ENCODE measurements at regions not wholly inside any gene's neighbourhood (a gene's known extent, or its start where the extent isn't known, plus 50 kb on each side); places are given as distances from the start of the nearest gene placed in this dataset.
A peak's percentile ranks its signal among the peaks of the same experiment; 100 is the strongest.
"Not testable (repeated sequence)": the region's sequence is repeated elsewhere in the genome, so short reads cannot be mapped to it uniquely, and the experiment has no call there.

GRCh38 chr17:14750866-14751265, 450.0 kb downstream of the HS3ST3B1 start:
- intact Hi-C loops (cut with DNase I): no loop called here
- no peak for DNase-seq (ENCODE audit: low spot score)

DNA sequence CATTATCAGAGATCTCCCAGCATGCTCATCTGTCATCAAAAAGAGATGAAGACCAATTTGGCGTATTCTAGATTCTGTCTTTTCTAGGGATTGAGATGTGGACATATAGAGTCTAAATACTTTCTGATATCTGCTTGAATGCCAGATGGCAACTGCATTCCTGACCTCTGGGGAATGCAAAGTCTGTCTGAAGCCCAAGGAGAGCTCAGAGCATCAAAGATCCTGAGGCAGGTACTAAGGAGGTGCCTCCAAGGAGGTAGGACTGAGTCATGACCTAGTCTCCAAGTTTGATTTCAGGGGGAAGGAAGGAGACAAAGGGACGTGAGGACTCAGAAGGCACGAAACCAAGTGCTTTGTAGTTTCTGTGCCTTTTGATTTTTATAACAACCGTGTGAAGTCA, 448.4 kb downstream of the HS3ST3B1 start:
- DNase-seq (ENCODE audit: low spot score): no peak
- intact Hi-C loops (cut with DNase I): no loop called here

GRCh38 chr17:14748036-14748710, 447.3 kb downstream of the HS3ST3B1 start:
- no peak for DNase-seq (ENCODE audit: low spot score)
- intact Hi-C loops (cut with DNase I): no loop called here

DNA sequence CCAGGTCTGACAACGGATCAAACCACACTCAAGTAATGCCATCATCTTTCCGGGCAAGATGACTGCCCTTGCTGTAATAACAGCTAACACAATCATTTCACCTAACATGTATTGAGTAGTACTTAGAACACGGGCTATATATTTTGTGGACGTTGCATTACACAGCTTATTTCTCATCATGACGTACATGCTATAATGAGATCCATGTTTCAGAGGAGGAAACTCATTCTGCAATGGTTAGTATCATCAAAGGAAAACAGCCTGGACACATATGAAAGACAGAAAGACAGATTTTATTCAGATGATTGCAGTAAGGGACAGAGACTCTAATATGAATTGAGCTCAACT, 446.7 kb downstream of the HS3ST3B1 start:
- intact Hi-C loops (cut with DNase I): no loop called here
- no peak for DNase-seq (ENCODE audit: low spot score)

- intact Hi-C loops (cut with DNase I): no loop called here
- no peak for DNase-seq (ENCODE audit: low spot score)
These were observed 446.1 kb downstream of the HS3ST3B1 start for GRCh38 chr17:14746822-14747602.

- no peak for DNase-seq (ENCODE audit: low spot score)
- intact Hi-C loops (cut with DNase I): no loop called here
These were observed 444.7 kb downstream of the HS3ST3B1 start for GRCh38 chr17:14745541-14745940.

- no peak for DNase-seq (ENCODE audit: low spot score)
These were observed 444.0 kb downstream of the HS3ST3B1 start for GRCh38 chr17:14744761-14745473.

GRCh38 chr17:14741491-14741890, 440.6 kb downstream of the HS3ST3B1 start:
- no peak for DNase-seq (ENCODE audit: low spot score)
- intact Hi-C loops (cut with DNase I): no loop called here

More at GRCh38 chr17:14744761-14745473, 444.0 kb downstream of the HS3ST3B1 start:
- intact Hi-C loops (cut with DNase I): no loop called here

DNA sequence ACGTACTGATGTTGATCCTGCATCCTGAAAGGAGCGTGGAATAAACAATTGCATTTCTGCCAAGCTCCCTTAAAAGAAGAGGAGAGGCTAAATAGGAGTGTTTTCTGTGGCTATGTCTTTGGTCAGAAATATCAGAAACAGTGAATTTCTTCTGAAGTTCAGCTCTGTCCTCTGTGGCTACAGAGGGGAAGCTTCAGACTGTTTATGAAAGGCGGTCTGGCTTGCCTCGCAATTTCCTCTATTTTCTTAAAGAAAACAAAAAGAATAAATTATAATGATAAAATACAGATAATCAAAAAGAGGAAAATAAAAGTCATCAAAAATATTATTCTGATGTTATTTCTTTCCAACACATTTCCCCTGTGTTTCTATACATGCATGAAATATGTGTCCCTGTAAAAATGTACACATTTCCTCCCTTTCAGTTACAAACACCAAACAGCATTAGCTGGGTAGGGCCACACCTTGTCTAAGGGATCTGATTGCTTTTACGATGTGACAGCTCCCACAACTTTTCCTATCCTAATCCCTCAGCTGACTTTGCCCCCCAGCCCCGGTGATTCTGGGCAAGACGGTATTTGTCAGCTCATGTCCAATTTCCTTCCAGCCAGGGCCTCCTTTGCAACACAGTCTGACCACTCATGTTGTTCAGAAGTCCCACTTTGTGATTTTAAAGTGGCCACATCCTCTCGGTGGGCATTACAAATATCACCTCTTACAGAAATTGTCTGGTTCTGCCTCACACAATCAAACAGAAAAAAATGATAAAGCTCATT, 439.0 kb downstream of the HS3ST3B1 start:
- intact Hi-C loops (cut with DNase I): no loop called here
- no peak for DNase-seq (ENCODE audit: low spot score)

- intact Hi-C loops (cut with DNase I): no loop called here
- DNase-seq (ENCODE audit: low spot score): no peak
These were observed 437.7 kb downstream of the HS3ST3B1 start for GRCh38 chr17:14738652-14738988.

DNA sequence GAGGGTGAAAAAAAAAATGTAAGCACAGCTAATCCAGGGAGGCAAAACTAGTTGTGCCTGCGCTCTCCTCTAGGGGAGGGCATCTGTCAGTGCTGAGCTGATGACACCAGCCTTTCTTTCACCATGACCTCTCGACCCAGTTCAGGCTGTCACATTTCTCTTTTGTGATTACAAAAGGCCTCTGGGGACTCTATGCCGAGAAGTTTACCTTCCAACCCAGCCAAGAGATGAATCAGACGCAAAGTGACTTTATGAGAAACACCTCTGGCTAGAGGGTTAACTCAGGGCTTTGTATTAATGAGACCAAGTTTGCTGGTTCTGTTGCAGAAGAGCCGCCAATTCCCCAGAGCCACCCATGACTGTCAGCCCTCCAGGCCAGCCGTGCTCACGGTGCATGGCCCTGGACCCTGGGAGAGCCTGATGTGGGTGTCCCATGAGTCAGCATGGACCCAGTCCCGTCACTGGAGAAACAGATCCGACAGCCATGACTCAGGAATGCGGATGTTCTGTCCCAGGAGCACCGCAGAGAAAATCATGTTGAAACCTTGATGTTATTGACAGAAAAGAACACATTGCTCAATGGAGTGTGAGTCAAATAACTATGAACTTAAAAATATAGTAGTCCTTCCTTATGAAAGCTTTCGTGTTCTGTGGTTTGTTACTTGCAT, 437.2 kb downstream of the HS3ST3B1 start:
- intact Hi-C loops (cut with DNase I): no loop called here
- peak; percentile 82 for DNase-seq (ENCODE audit: low spot score)

GRCh38 chr17:14736631-14737030, 435.8 kb downstream of the HS3ST3B1 start:
- intact Hi-C loops (cut with DNase I): no loop called here
- no peak for DNase-seq (ENCODE audit: low spot score)

DNA sequence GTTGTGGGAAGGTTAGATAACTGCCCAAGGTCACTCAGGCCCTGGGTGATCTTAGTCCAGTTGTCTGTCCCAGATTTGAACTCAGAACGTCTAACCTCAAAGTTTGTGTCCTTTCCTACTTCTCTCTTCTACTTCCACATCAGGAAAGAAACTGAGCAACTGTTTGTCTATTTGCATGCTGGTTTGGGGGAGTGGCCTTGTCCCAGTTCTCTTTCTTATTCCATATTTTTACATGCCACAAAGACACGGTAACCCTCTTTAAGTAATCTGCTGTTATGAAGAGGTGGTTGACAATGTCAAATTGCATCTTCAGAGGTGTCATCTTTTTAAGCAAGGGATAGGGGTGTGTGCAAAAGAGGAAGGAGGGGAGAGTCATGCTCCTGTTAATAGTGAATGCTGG, 432.5 kb downstream of the HS3ST3B1 start:
- intact Hi-C loops (cut with DNase I): no loop called here
- DNase-seq (ENCODE audit: low spot score): no peak

DNA sequence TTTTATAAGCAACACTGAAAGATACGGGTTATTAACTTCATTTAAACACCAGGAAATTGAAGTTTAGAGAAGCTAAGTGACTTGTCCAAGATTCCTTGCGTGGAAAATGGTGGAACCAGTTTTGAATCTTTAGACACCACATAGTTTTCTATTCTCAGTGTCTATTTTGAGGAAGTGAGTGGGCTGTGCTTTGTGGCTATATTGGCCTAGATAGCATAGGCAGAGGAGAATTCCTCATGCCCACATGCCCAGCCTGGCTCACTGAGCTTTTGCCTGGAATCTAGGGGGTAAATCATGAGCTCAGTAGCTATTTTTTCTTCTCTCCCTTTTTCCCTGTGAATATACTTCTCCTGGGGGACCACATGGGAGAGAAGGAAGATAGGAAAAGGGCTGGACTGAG, 431.3 kb downstream of the HS3ST3B1 start:
- intact Hi-C loops (cut with DNase I): no loop called here
- DNase-seq (ENCODE audit: low spot score): no peak

GRCh38 chr17:14731591-14731990, 430.7 kb downstream of the HS3ST3B1 start:
- DNase-seq (ENCODE audit: low spot score): no peak
- intact Hi-C loops (cut with DNase I): no loop called here

- intact Hi-C loops (cut with DNase I): no loop called here
- no peak for DNase-seq (ENCODE audit: low spot score)
These were observed 429.9 kb downstream of the HS3ST3B1 start for GRCh38 chr17:14730821-14731220.

GRCh38 chr17:14725729-14726128, 424.8 kb downstream of the HS3ST3B1 start:
- no peak for DNase-seq (ENCODE audit: low spot score)
- intact Hi-C loops (cut with DNase I): no loop called here

DNA sequence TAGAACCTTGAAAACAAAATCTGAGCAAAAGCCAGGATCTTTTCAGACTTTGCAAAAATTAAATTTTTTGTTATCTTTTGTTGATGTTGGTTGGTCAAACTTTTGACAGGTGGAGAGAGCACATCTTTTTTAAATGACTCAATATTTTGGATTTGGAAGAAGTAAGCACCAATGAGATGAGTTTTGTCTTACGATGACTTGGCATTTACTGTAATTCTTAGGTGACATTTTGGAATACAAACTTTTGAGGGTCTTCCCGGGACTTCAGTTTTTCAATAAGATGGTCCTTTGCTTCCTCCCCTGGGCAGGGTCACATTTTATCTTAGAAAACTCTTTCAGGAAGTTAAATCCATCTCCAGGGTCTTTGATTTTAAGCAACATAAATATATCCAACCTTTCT, 423.9 kb downstream of the HS3ST3B1 start:
- no peak for DNase-seq (ENCODE audit: low spot score)
- intact Hi-C loops (cut with DNase I): no loop called here

DNA sequence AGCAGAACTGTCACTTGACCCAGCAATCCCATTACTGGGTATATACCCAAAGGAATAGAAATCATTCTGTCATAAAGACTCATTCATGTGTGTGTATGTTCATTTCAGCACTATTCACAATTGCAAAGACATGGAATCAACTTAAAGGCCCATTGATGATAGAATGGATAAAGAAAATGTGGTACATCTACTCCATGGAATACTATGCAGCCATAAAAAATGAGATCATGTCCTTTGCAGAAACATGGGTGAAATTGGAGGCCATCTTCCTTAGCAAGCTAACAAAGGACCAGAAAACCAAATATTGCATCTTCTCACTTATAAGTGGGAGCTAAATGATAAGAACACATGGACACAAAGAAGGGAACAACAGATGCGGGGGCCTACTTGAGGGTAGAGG, 422.5 kb downstream of the HS3ST3B1 start:
- DNase-seq (ENCODE audit: low spot score); intact Hi-C loops (cut with DNase I): not testable (repeated sequence)

DNA sequence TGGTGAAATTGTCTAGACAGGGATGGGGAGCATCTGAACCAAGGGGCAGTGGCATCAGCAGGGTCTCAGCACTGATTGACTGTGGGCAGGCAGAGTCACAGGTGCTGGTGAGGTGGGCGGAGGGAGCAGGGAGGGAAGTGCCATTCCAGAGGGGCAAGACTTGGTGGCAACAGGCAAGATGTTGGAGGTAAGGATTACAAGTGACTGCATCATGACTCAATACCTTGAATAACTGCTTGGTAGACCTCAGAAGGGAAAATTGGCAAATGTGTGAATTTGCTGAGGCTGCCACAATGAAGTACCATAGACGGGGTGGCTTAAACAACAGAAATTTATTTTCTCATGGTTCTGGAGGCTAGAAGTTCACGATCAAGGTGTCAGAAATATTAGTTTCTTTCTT, 419.1 kb downstream of the HS3ST3B1 start:
- no peak for DNase-seq (ENCODE audit: low spot score)
- intact Hi-C loops (cut with DNase I): no loop called here

Data from cardiac septum (tissue), 1 donor.